GM06990 (cell line): ENCODE measurements at regions not wholly inside any gene's neighbourhood (a gene's known extent, or its start where the extent isn't known, plus 50 kb on each side); places are given as distances from the start of the nearest gene placed in this dataset.

Experiments
- DNase-seq: peaks from one replicate; pipeline ENCODE4 v3.0.0-alpha.2; 2011; ENCODE audit not compliant: insufficient read length; ENCODE audit errors: extremely low read depth
- H3K27me3 ChIP-seq: replicated peaks from 2 replicates; pipeline ENCODE4 v1.6.0; 2011; ENCODE audit warnings: low read length; ENCODE audit not compliant: control insufficient read depth, insufficient read depth
- H3K36me3 ChIP-seq: 2 replicates; pipeline ENCODE4 v1.5.1; 2011; ENCODE audit warnings: low read length; ENCODE audit not compliant: control insufficient read depth, insufficient read depth
- H3K4me3 ChIP-seq: replicated peaks from 2 replicates; pipeline ENCODE4 v1.5.1; 2011; ENCODE audit warnings: low read depth, mild to moderate bottlenecking, control low read depth, low read length
- CTCF ChIP-seq: IDR thresholded peaks from 2 replicates; pipeline ENCODE4 v1.5.1; 2011; ENCODE audit warnings: low read length, control low read depth, mild to moderate bottlenecking, inconsistent platforms; ENCODE audit not compliant: insufficient read depth, poor library complexity, severe bottlenecking

DNA sequence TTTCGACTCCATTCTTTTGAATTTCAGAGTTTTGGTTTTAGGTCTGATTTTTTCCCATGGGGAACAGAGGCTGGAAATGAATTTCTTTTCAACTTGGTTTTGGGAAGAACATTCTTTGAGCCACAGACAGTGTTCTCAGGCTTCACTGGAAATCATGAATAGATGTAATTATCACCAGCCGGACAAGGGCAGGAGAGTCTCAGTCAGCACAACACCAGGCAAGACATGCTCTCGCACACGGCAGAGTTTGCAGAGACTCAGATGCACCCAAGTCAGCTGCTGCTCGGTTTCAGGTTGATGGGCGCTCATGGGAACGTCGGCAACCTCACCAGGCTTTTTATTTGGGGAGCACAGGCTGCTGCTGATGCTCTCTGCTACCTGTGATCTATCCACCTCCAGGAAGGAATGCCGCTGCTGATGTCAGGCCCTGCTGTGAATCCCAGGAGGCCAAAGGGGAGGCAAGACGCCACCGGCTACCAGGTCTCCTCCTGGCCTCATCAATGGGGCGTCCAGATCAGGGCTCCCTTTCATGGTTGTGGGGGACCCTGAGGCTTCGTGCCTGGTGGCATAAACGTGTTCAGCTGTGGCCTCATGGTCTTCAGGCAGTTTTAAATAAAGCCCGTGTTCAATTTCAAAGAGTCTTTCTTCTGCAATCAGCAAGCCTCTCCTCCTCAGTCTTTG lies 332.3 kb upstream of the IRX4 start:
- no peak for TF ChIP-seq CTCF
- H3K27me3 ChIP-seq = no peaks in the 10 kb centered on the region
- no peaks in the 10 kb centered on the region for H3K36me3 ChIP-seq
- no peak for DNase-seq
- H3K4me3 ChIP-seq = no peak overlapping the region

DNA sequence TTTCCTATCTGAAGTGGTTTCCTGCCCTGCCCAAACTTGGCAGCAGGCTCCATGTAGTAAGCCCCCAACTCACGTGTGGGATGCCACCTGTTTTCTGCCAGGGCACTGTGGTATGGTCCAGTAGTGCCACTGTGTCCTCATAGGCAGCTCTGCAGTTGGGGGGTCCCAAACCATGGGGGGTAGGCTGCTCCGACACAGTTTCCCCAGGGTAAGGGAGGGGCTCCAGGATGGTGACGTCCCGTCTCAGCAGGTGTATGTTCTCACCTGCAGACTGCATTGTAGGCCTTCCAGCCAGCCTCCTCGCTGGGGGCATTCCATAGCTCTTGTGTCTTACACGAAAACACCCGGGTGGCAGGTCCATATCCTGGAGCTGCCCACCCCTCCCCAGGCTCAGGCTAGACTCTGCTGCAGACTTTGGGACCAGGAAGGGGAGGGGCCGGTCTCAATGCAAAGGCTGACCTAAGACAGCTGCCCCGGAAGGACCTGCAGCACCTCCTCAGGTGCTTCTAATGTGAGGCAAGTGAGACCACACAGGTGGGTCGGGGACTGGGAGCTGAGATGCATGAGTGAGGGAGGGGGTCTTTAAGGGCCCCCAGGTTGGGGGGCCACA lies 330.5 kb upstream of the IRX4 start:
- no peak for DNase-seq
- Histone ChIP-seq H3K4me3 (no peak overlapping the region), H3K36me3 (no peaks in the 10 kb centered on the region), H3K27me3 (no peaks in the 10 kb centered on the region)
- no peak for TF ChIP-seq CTCF

GRCh38 chr5:2212481-2212880 lies 329.8 kb upstream of the IRX4 start:
- Histone ChIP-seq H3K27me3 (no peaks in the 10 kb centered on the region), H3K4me3 (no peak overlapping the region), H3K36me3 (no peaks in the 10 kb centered on the region)
- TF ChIP-seq CTCF = no peak
- DNase-seq = no peak

- no peaks in the 10 kb centered on the region for H3K27me3 ChIP-seq
- no peaks in the 10 kb centered on the region for H3K36me3 ChIP-seq
- H3K4me3 ChIP-seq = no peak overlapping the region
- DNase-seq = no peak
- no peak for TF ChIP-seq CTCF
These were observed 325.5 kb upstream of the IRX4 start for GRCh38 chr5:2208239-2208544.

- no peak for DNase-seq
These were observed 324.9 kb upstream of the IRX4 start for GRCh38 chr5:2207416-2208238.

More at GRCh38 chr5:2207416-2208238, 324.9 kb upstream of the IRX4 start:
- H3K36me3 ChIP-seq = no peaks in the 10 kb centered on the region
- H3K4me3 ChIP-seq = no peak overlapping the region
- TF ChIP-seq CTCF = no peak
- no peaks in the 10 kb centered on the region for H3K27me3 ChIP-seq
